ENCODE measurements at regions not wholly inside any gene's neighbourhood (a gene's known extent, or its start where the extent isn't known, plus 50 kb on each side); places are given as distances from the start of the nearest gene placed in this dataset.

DNA sequence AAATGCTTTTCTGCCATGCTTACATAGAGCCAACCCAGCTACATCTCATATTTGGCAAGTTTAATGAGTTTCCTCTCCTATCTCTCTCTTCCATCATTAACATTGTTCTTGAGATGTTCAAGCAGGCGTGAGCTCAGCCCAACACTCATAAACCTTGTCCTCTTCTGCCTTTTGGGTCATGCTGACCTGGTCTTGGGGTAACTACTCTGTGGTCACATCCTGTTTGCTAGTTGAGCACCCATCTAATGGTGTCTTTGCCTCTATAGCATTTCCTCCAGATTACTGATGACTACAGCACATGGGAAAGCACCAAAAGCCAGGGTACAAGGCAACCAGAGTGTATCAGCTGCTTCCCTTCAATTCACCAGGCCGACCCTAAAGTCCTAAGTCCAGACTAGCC, 366.9 kb upstream of the HNRNPA3 start:
- TF ChIP-seq, protein P1, sequence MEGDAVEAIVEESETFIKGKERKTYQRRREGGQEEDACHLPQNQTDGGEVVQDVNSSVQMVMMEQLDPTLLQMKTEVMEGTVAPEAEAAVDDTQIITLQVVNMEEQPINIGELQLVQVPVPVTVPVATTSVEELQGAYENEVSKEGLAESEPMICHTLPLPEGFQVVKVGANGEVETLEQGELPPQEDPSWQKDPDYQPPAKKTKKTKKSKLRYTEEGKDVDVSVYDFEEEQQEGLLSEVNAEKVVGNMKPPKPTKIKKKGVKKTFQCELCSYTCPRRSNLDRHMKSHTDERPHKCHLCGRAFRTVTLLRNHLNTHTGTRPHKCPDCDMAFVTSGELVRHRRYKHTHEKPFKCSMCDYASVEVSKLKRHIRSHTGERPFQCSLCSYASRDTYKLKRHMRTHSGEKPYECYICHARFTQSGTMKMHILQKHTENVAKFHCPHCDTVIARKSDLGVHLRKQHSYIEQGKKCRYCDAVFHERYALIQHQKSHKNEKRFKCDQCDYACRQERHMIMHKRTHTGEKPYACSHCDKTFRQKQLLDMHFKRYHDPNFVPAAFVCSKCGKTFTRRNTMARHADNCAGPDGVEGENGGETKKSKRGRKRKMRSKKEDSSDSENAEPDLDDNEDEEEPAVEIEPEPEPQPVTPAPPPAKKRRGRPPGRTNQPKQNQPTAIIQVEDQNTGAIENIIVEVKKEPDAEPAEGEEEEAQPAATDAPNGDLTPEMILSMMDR (IDR thresholded peaks at IDR 0.05; ENCODE audit: low read depth, low read length, missing input control): no peak
- TF ChIP-seq YY1 (IDR thresholded peaks at IDR 0.05): no peak
- TF ChIP-seq, protein P2, sequence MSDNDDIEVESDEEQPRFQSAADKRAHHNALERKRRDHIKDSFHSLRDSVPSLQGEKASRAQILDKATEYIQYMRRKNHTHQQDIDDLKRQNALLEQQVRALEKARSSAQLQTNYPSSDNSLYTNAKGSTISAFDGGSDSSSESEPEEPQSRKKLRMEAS (IDR thresholded peaks at IDR 0.05): no peak
- TF ChIP-seq RAD21 (IDR thresholded peaks at IDR 0.05): no peak
- TF ChIP-seq, protein P3, sequence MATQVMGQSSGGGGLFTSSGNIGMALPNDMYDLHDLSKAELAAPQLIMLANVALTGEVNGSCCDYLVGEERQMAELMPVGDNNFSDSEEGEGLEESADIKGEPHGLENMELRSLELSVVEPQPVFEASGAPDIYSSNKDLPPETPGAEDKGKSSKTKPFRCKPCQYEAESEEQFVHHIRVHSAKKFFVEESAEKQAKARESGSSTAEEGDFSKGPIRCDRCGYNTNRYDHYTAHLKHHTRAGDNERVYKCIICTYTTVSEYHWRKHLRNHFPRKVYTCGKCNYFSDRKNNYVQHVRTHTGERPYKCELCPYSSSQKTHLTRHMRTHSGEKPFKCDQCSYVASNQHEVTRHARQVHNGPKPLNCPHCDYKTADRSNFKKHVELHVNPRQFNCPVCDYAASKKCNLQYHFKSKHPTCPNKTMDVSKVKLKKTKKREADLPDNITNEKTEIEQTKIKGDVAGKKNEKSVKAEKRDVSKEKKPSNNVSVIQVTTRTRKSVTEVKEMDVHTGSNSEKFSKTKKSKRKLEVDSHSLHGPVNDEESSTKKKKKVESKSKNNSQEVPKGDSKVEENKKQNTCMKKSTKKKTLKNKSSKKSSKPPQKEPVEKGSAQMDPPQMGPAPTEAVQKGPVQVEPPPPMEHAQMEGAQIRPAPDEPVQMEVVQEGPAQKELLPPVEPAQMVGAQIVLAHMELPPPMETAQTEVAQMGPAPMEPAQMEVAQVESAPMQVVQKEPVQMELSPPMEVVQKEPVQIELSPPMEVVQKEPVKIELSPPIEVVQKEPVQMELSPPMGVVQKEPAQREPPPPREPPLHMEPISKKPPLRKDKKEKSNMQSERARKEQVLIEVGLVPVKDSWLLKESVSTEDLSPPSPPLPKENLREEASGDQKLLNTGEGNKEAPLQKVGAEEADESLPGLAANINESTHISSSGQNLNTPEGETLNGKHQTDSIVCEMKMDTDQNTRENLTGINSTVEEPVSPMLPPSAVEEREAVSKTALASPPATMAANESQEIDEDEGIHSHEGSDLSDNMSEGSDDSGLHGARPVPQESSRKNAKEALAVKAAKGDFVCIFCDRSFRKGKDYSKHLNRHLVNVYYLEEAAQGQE (IDR thresholded peaks at IDR 0.05): no peak
- TF ChIP-seq FOXA2 (IDR thresholded peaks at IDR 0.05): no peak
- no peak for TF ChIP-seq FOXA1 (IDR thresholded peaks at IDR 0.05)
- no peak for TF ChIP-seq JUND (IDR thresholded peaks at IDR 0.05)
